HEK293 (cell line): ENCODE measurements at regions not wholly inside any gene's neighbourhood (a gene's known extent, or its start where the extent isn't known, plus 50 kb on each side); places are given as distances from the start of the nearest gene placed in this dataset.

Experiments used
- BCL11A ChIP-seq: fragments of 450-650 bp; formaldehyde crosslinking; IDR thresholded peaks from 2 replicates; pipeline ENCODE4 v1.5.1; 2016; ENCODE audit warnings: low read depth, missing biosample characterization, missing genetic modification characterization
- GLI4 ChIP-seq: fragments of 450-650 bp; formaldehyde crosslinking; IDR thresholded peaks from 2 replicates; pipeline ENCODE4 v1.5.1; 2016; ENCODE audit warnings: missing biosample characterization, missing genetic modification characterization
- GLIS2 ChIP-seq: fragments of 450-650 bp; formaldehyde crosslinking; IDR thresholded peaks from 2 replicates; pipeline ENCODE4 v1.5.1; 2016; ENCODE audit warnings: missing biosample characterization, missing genetic modification characterization
- KLF8 ChIP-seq: fragments of 450-650 bp; formaldehyde crosslinking; IDR thresholded peaks from 2 replicates; pipeline ENCODE4 v1.5.1; 2016; ENCODE audit warnings: missing biosample characterization, missing genetic modification characterization
- TRIM28 ChIP-seq: IDR thresholded peaks from 2 replicates; pipeline ENCODE4 v1.6.1; 2011; ENCODE audit warnings: low read length, control low read depth, borderline replicate concordance
- ZFP69B ChIP-seq: fragments of 450-650 bp; formaldehyde crosslinking; IDR thresholded peaks from 2 replicates; pipeline ENCODE4 v1.5.1; 2016; ENCODE audit warnings: missing biosample characterization, missing genetic modification characterization
- ZNF221 ChIP-seq: fragments of 450-650 bp; formaldehyde crosslinking; IDR thresholded peaks from 2 replicates; pipeline ENCODE4 v1.5.1; 2017; ENCODE audit warnings: missing biosample characterization, missing genetic modification characterization, borderline replicate concordance
- ZNF223 ChIP-seq: fragments of 450-650 bp; formaldehyde crosslinking; IDR thresholded peaks from 2 replicates; pipeline ENCODE4 v1.5.1; 2016; ENCODE audit warnings: missing biosample characterization, missing genetic modification characterization
- ZNF239 ChIP-seq: fragments of 450-650 bp; formaldehyde crosslinking; IDR thresholded peaks from 2 replicates; pipeline ENCODE4 v1.5.1; 2016; ENCODE audit warnings: missing biosample characterization, missing genetic modification characterization
- ZNF324 ChIP-seq: fragments of 450-650 bp; formaldehyde crosslinking; IDR thresholded peaks from 2 replicates; pipeline ENCODE4 v1.5.1; 2016; ENCODE audit warnings: missing biosample characterization, missing genetic modification characterization
- ZNF335 ChIP-seq: fragments of 450-650 bp; formaldehyde crosslinking; conservative IDR thresholded peaks from 2 replicates; pipeline ENCODE4 v1.5.1; 2016; ENCODE audit warnings: missing biosample characterization, missing genetic modification characterization
- ZNF341 ChIP-seq: fragments of 450-650 bp; formaldehyde crosslinking; IDR thresholded peaks from 2 replicates; pipeline ENCODE4; 2016; ENCODE audit warnings: low read depth, missing biosample characterization, missing genetic modification characterization
- ZNF416 ChIP-seq: fragments of 450-650 bp; formaldehyde crosslinking; IDR thresholded peaks from 2 replicates; pipeline ENCODE4 v1.5.1; 2016; ENCODE audit warnings: missing biosample characterization, missing genetic modification characterization
- ZNF473 ChIP-seq: fragments of 450-650 bp; formaldehyde crosslinking; IDR thresholded peaks from 2 replicates; pipeline ENCODE4 v1.5.1; 2017; ENCODE audit warnings: missing biosample characterization, missing genetic modification characterization
- ZNF513 ChIP-seq: fragments of 450-650 bp; IDR thresholded peaks from 2 replicates; pipeline ENCODE4 v1.5.1; 2018; ENCODE audit warnings: missing biosample characterization, missing genetic modification characterization
- ZNF544 ChIP-seq: fragments of 450-650 bp; formaldehyde crosslinking; IDR thresholded peaks from 2 replicates; pipeline ENCODE4 v1.5.0; 2017; ENCODE audit warnings: missing biosample characterization, missing genetic modification characterization
- ZNF548 ChIP-seq: fragments of 450-650 bp; formaldehyde crosslinking; IDR thresholded peaks from 2 replicates; pipeline ENCODE4 v1.5.1; 2016; ENCODE audit warnings: missing biosample characterization, missing genetic modification characterization
- ZNF549 ChIP-seq: fragments of 450-650 bp; IDR thresholded peaks from 2 replicates; pipeline ENCODE4 v1.5.1; 2018; ENCODE audit warnings: missing biosample characterization, missing genetic modification characterization, mild to moderate bottlenecking, inconsistent platforms, moderate library complexity
- ZNF629 ChIP-seq: fragments of 450-650 bp; formaldehyde crosslinking; IDR thresholded peaks from 2 replicates; pipeline ENCODE4 v1.5.1; 2017; ENCODE audit warnings: missing biosample characterization, missing genetic modification characterization
- ZNF654 ChIP-seq: fragments of 450-650 bp; formaldehyde crosslinking; IDR thresholded peaks from 2 replicates; pipeline ENCODE4 v1.5.1; 2016; ENCODE audit warnings: low read depth, missing biosample characterization, missing genetic modification characterization
- ZNF660 ChIP-seq: fragments of 450-650 bp; IDR thresholded peaks from 2 replicates; pipeline ENCODE4 v1.5.1; 2018; ENCODE audit warnings: missing biosample characterization, mild to moderate bottlenecking, missing genetic modification characterization
- ZNF664 ChIP-seq: fragments of 450-650 bp; formaldehyde crosslinking; IDR thresholded peaks from 2 replicates; pipeline ENCODE4 v1.5.1; 2016; ENCODE audit warnings: missing biosample characterization, missing genetic modification characterization
- ZNF670 ChIP-seq: fragments of 450-650 bp; formaldehyde crosslinking; IDR thresholded peaks from 2 replicates; pipeline ENCODE4 v1.5.1; 2016; ENCODE audit warnings: missing biosample characterization, missing genetic modification characterization, low read depth
- ZNF76 ChIP-seq: fragments of 450-650 bp; formaldehyde crosslinking; IDR thresholded peaks from 2 replicates; pipeline ENCODE4; 2016; ENCODE audit warnings: low read depth, missing biosample characterization, missing genetic modification characterization, borderline replicate concordance
- ZNF791 ChIP-seq: fragments of 450-650 bp; formaldehyde crosslinking; IDR thresholded peaks from 2 replicates; pipeline ENCODE4 v1.5.1; 2016; ENCODE audit warnings: missing biosample characterization, missing genetic modification characterization
- ZNF792 ChIP-seq: fragments of 450-650 bp; formaldehyde crosslinking; IDR thresholded peaks from 2 replicates; pipeline ENCODE4 v1.5.1; 2016; ENCODE audit warnings: missing biosample characterization, missing genetic modification characterization
- ZNF830 ChIP-seq: fragments of 450-650 bp; IDR thresholded peaks from 2 replicates; pipeline ENCODE4 v1.5.0; 2018; ENCODE audit warnings: missing biosample characterization, missing genetic modification characterization, low read depth, mild to moderate bottlenecking, moderate library complexity
- ZSCAN23 ChIP-seq: fragments of 450-650 bp; formaldehyde crosslinking; IDR thresholded peaks from 2 replicates; pipeline ENCODE4 v1.5.1; 2016; ENCODE audit warnings: missing biosample characterization, missing genetic modification characterization
- TF ChIP-seq, protein P1 (sequence below): fragments of 450-650 bp; formaldehyde crosslinking; IDR thresholded peaks from 2 replicates; pipeline ENCODE4 v1.5.1; 2016; ENCODE audit warnings: missing biosample characterization, missing genetic modification characterization
- TF ChIP-seq, protein P2 (sequence below): fragments of 450-650 bp; formaldehyde crosslinking; IDR thresholded peaks from 2 replicates; pipeline ENCODE4 v1.5.1; 2017; ENCODE audit warnings: missing biosample characterization, missing genetic modification characterization
- TF ChIP-seq, protein P3 (sequence below): fragments of 450-650 bp; formaldehyde crosslinking; optimal IDR thresholded peaks from 2 replicates; pipeline ENCODE3; 2016; ENCODE audit warnings: missing biosample characterization, mild to moderate bottlenecking, missing genetic modification characterization
- TF ChIP-seq, protein P4 (sequence below): fragments of 450-650 bp; formaldehyde crosslinking; IDR thresholded peaks from 2 replicates; pipeline ENCODE4 v1.5.1; 2016; ENCODE audit warnings: missing biosample characterization, missing genetic modification characterization
- TF ChIP-seq, protein P5 (sequence below): fragments of 450-650 bp; formaldehyde crosslinking; IDR thresholded peaks from 2 replicates; pipeline ENCODE4 v1.5.1; 2016; ENCODE audit warnings: missing biosample characterization, missing genetic modification characterization

GRCh38 chr15:70526221-70526973, 237.0 kb downstream of the UACA start (continued):
- TF ChIP-seq, protein P1, sequence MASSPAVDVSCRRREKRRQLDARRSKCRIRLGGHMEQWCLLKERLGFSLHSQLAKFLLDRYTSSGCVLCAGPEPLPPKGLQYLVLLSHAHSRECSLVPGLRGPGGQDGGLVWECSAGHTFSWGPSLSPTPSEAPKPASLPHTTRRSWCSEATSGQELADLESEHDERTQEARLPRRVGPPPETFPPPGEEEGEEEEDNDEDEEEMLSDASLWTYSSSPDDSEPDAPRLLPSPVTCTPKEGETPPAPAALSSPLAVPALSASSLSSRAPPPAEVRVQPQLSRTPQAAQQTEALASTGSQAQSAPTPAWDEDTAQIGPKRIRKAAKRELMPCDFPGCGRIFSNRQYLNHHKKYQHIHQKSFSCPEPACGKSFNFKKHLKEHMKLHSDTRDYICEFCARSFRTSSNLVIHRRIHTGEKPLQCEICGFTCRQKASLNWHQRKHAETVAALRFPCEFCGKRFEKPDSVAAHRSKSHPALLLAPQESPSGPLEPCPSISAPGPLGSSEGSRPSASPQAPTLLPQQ (tag by site-specific recombination): peak; percentile 77
- TF ChIP-seq ZNF654 (tag by site-specific recombination) (no peak), ZNF221 (tag by site-specific recombination) (no peak), ZNF341 (tag by site-specific recombination) (no peak), ZNF549 (no peak), ZNF629 (tag by site-specific recombination) (peak; percentile 95), ZNF223 (no peak; the same call in 1 of the 2 replicates), TRIM28 (peak; percentile 88), ZSCAN23 (tag by site-specific recombination) (peak; percentile 98), ZNF664 (tag by site-specific recombination) (peak; percentile 17; the same call in 1 of the 2 replicates), BCL11A (peak; percentile 87; the same call in 1 of the 2 replicates), ZNF76 (tag by site-specific recombination) (peak; percentile 38; the same call in 1 of the 2 replicates), GLI4 (tag by site-specific recombination) (no peak), ZNF544 (tag by site-specific recombination) (no peak), ZNF548 (tag by site-specific recombination) (no peak), ZNF473 (tag by site-specific recombination) (no peak), GLIS2 (peak; percentile 86), ZNF324 (peak; percentile 93; the same call in 1 of the 2 replicates), ZNF513 (tag by site-specific recombination) (no peak; the same call in none of the 2 replicates), ZNF239 (tag by site-specific recombination) (no peak), ZFP69B (tag by site-specific recombination) (peak; percentile 76; the same call in 1 of the 2 replicates), ZNF791 (tag by site-specific recombination) (no peak), KLF8 (peak; percentile 95), ZNF670 (no peak), ZNF830 (tag by site-specific recombination) (no peak), ZNF660 (no peak; the same call in 1 of the 2 replicates), ZNF416 (tag by site-specific recombination) (no peak), ZNF792 (tag by site-specific recombination) (0 out of 2 replicates have a peak, but pooled peaks have one; percentile 41), ZNF335 (tag by site-specific recombination) (peak; percentile 61)
- TF ChIP-seq, protein P2, sequence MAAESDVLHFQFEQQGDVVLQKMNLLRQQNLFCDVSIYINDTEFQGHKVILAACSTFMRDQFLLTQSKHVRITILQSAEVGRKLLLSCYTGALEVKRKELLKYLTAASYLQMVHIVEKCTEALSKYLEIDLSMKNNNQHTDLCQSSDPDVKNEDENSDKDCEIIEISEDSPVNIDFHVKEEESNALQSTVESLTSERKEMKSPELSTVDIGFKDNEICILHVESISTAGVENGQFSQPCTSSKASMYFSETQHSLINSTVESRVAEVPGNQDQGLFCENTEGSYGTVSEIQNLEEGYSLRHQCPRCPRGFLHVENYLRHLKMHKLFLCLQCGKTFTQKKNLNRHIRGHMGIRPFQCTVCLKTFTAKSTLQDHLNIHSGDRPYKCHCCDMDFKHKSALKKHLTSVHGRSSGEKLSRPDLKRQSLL (tag by site-specific recombination): peak; percentile 43; the same call in 1 of the 2 replicates
- TF ChIP-seq, protein P3, sequence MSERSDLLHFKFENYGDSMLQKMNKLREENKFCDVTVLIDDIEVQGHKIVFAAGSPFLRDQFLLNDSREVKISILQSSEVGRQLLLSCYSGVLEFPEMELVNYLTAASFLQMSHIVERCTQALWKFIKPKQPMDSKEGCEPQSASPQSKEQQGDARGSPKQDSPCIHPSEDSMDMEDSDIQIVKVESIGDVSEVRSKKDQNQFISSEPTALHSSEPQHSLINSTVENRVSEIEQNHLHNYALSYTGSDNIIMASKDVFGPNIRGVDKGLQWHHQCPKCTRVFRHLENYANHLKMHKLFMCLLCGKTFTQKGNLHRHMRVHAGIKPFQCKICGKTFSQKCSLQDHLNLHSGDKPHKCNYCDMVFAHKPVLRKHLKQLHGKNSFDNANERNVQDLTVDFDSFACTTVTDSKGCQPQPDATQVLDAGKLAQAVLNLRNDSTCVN (tag by site-specific recombination): peak; percentile 30
- TF ChIP-seq, protein P4, sequence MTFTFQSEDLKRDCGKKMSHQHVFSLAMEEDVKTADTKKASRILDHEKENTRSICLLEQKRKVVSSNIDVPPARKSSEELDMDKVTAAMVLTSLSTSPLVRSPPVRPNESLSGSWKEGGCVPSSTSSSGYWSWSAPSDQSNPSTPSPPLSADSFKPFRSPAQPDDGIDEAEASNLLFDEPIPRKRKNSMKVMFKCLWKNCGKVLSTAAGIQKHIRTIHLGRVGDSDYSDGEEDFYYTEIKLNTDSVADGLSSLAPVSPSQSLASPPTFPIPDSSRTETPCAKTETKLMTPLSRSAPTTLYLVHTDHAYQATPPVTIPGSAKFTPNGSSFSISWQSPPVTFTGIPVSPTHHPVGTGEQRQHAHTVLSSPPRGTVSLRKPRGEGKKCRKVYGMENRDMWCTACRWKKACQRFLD: no peak
- TF ChIP-seq, protein P5, sequence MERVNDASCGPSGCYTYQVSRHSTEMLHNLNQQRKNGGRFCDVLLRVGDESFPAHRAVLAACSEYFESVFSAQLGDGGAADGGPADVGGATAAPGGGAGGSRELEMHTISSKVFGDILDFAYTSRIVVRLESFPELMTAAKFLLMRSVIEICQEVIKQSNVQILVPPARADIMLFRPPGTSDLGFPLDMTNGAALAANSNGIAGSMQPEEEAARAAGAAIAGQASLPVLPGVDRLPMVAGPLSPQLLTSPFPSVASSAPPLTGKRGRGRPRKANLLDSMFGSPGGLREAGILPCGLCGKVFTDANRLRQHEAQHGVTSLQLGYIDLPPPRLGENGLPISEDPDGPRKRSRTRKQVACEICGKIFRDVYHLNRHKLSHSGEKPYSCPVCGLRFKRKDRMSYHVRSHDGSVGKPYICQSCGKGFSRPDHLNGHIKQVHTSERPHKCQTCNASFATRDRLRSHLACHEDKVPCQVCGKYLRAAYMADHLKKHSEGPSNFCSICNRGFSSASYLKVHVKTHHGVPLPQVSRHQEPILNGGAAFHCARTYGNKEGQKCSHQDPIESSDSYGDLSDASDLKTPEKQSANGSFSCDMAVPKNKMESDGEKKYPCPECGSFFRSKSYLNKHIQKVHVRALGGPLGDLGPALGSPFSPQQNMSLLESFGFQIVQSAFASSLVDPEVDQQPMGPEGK (tag by site-specific recombination): peak; percentile 95
